IMR-90 (cell line): ENCODE measurements at regions not wholly inside any gene's neighbourhood (a gene's known extent, or its start where the extent isn't known, plus 50 kb on each side); places are given as distances from the start of the nearest gene placed in this dataset.

ENCODE experiments used
- ATAC-seq: fragments of 200-7000 bp; cut with Tn5 transposase; 2 replicates; pipeline ENCODE4 v1.9.1; 2020; ENCODE audit warnings: low read depth, mild to moderate bottlenecking, moderate library complexity
- BruUV-seq: library from RNA; stranded (reverse); fragments of 400-500 nt; replicated peaks from 2 replicates; lab custom pipeline; 2021; lab: Mats Ljungman, UMichigan
- CTCF ChIA-PET: fragments of 300-600 bp; formaldehyde crosslinking; extraction: SDS; loops from one replicate; lab custom pipeline; 2021; ENCODE audit warnings: antibody characterized with exemption; lab: Yijun Ruan, JAX
- POLR2A ChIA-PET: fragments of 300-600 bp; sonication (Branson Sonifier 250); formaldehyde crosslinking; loops from one replicate; lab custom pipeline; 2022; ENCODE audit warnings: antibody characterized with exemption; ENCODE audit not compliant: unreplicated experiment; lab: Charles Lee
- DNase-seq: peaks from one replicate; pipeline ENCODE4 v3.0.0; 2013
- H2AFZ ChIP-seq: replicated peaks from 2 replicates; pipeline ENCODE3; 2013; ENCODE audit warnings: low read length, mild to moderate bottlenecking; ENCODE audit not compliant: poor library complexity
- H2AK5ac ChIP-seq: 2 replicates; pipeline ENCODE4 v1.6.1; 2013; ENCODE audit warnings: low read depth, low read length, inconsistent platforms
- H2AK9ac ChIP-seq: replicated peaks from 2 replicates; pipeline ENCODE3; 2013; ENCODE audit warnings: mild to moderate bottlenecking, low read depth, low read length, moderate library complexity; ENCODE audit not compliant: poor library complexity
- H2BK120ac ChIP-seq: 2 replicates; pipeline ENCODE4 v1.6.1; 2013; ENCODE audit warnings: low read depth, low read length, inconsistent platforms
- H2BK15ac ChIP-seq: 3 replicates; pipeline ENCODE4 v1.6.1; 2013; ENCODE audit warnings: low read depth, low read length, inconsistent platforms
- H2BK20ac ChIP-seq: 2 replicates; pipeline ENCODE4 v1.6.1; 2013; ENCODE audit warnings: low read depth, mild to moderate bottlenecking, inconsistent platforms, low read length, moderate library complexity
- H2BK5ac ChIP-seq: 2 replicates; pipeline ENCODE4 v1.6.1; 2013; ENCODE audit warnings: mild to moderate bottlenecking, low read depth, low read length, inconsistent platforms; ENCODE audit not compliant: poor library complexity, severe bottlenecking
- H3K14ac ChIP-seq: replicated peaks from 2 replicates; pipeline ENCODE4 v1.6.1; 2013; ENCODE audit warnings: low read depth, low read length, inconsistent platforms
- H3K18ac ChIP-seq: 2 replicates; pipeline ENCODE4 v1.6.1; 2013; ENCODE audit warnings: low read depth, low read length, control low read depth
- H3K23ac ChIP-seq: 2 replicates; pipeline ENCODE4 v1.6.1; 2013; ENCODE audit warnings: low read depth, low read length, inconsistent platforms
- H3K27ac ChIP-seq: 2 replicates; pipeline ENCODE4 v1.5.1; 2013; ENCODE audit warnings: mild to moderate bottlenecking, control low read depth, low read length; ENCODE audit not compliant: insufficient read depth
- H3K27me3 ChIP-seq: 2 replicates; pipeline ENCODE4 v1.6.1; 2013; ENCODE audit warnings: low read length; ENCODE audit not compliant: control insufficient read depth, insufficient read depth
- H3K36me3 ChIP-seq: 2 replicates; pipeline ENCODE4 v1.6.1; 2013; ENCODE audit warnings: low read length, mixed read lengths; ENCODE audit not compliant: control insufficient read depth, insufficient read depth
- H3K4ac ChIP-seq: 2 replicates; pipeline ENCODE4 v1.6.1; 2013; ENCODE audit warnings: low read depth, low read length, inconsistent platforms
- H3K4me1 ChIP-seq: 2 replicates; pipeline ENCODE4 v1.6.1; 2013; ENCODE audit warnings: low read length, mixed read lengths; ENCODE audit not compliant: control insufficient read depth, insufficient read depth
- H3K4me2 ChIP-seq: 2 replicates; pipeline ENCODE4 v1.6.1; 2013; ENCODE audit warnings: low read depth, mild to moderate bottlenecking, control low read depth, low read length, moderate library complexity
- H3K4me3 ChIP-seq: 2 replicates; pipeline ENCODE4 v1.5.1; 2013; ENCODE audit warnings: low read depth, mild to moderate bottlenecking, control low read depth, low read length, moderate library complexity; ENCODE audit not compliant: insufficient read depth
- H3K56ac ChIP-seq: 2 replicates; pipeline ENCODE4 v1.6.1; 2013; ENCODE audit warnings: low read length, inconsistent platforms; ENCODE audit not compliant: insufficient read depth; ENCODE audit errors: extremely low read depth
- H3K79me1 ChIP-seq, 2 experiments: 2 replicates each; pipeline ENCODE4 v1.6.1; 2013; ENCODE audit warnings: low read length in 2 of 2, inconsistent platforms in 1 of 2, low read depth in 1 of 2
- H3K9ac ChIP-seq: 2 replicates; pipeline ENCODE4 v1.6.1; 2013; ENCODE audit warnings: low read depth, low read length, control low read depth
- H3K9me1 ChIP-seq: 2 replicates; pipeline ENCODE4 v1.6.1; 2013; ENCODE audit warnings: low read length, inconsistent platforms; ENCODE audit not compliant: insufficient read depth
- H3K9me3 ChIP-seq: 2 replicates; pipeline ENCODE4 v1.6.1; 2013; ENCODE audit warnings: low read length; ENCODE audit not compliant: control insufficient read depth, insufficient read depth
- H4K20me1 ChIP-seq: 2 replicates; pipeline ENCODE4 v1.6.1; 2013; ENCODE audit warnings: low read length, inconsistent platforms; ENCODE audit not compliant: insufficient read depth
- H4K5ac ChIP-seq: 2 replicates; pipeline ENCODE4 v1.6.1; 2013; ENCODE audit warnings: mild to moderate bottlenecking, low read depth, low read length, control low read depth
- H4K8ac ChIP-seq, 2 experiments: 2 replicates each; pipeline ENCODE4 v1.6.1; 2013; ENCODE audit warnings: low read depth in 2 of 2, low read length in 2 of 2, control low read depth in 1 of 2, inconsistent platforms in 1 of 2
- H4K91ac ChIP-seq: 2 replicates; pipeline ENCODE4 v1.6.1; 2013; ENCODE audit warnings: low read depth, low read length, inconsistent platforms; ENCODE audit not compliant: insufficient read depth
- BHLHE40 ChIP-seq: fragments of 150-350 bp; IDR thresholded peaks from 2 replicates; pipeline ENCODE4 v1.6.1; 2016; ENCODE audit warnings: mild to moderate bottlenecking, low read depth, low read length
- CEBPB ChIP-seq: IDR thresholded peaks from 2 replicates; pipeline ENCODE4 v1.6.1; 2012; ENCODE audit warnings: low read depth, low read length, improper control_type of control experiment
- CHD1 ChIP-seq: IDR thresholded peaks from 2 replicates; pipeline ENCODE4 v1.6.1; 2012; ENCODE audit warnings: low read depth, low read length, improper control_type of control experiment
- FOS ChIP-seq: fragments of 150-350 bp; IDR thresholded peaks from 2 replicates; pipeline ENCODE4 v1.6.1; 2016; ENCODE audit warnings: low read depth, low read length
- MAFK ChIP-seq: IDR thresholded peaks from 2 replicates; pipeline ENCODE4 v1.6.1; 2012; ENCODE audit warnings: low read depth, low read length, improper control_type of control experiment
- MXI1 ChIP-seq: IDR thresholded peaks from 2 replicates; pipeline ENCODE4 v1.6.1; 2012; ENCODE audit warnings: low read depth, mild to moderate bottlenecking, low read length, moderate library complexity, borderline replicate concordance
- NFE2L2 ChIP-seq: fragments of 150-350 bp; IDR thresholded peaks from 2 replicates; pipeline ENCODE4 v1.6.1; 2016; ENCODE audit warnings: low read depth, mild to moderate bottlenecking, low read length
- RAD21 ChIP-seq: IDR thresholded peaks from 2 replicates; pipeline ENCODE4 v1.6.1; 2012; ENCODE audit warnings: low read length, improper control_type of control experiment
- WGBS, 2 experiments: methylation state at CpG; one replicate each; pipeline versions ENCODE4 v1.1.5 to v1.1.7; 2013; ENCODE audit warnings: missing lambda C conversion rate in 2 of 2; ENCODE audit not compliant: insufficient read length in 1 of 2; ENCODE audit errors: extremely low coverage in 2 of 2; 5-methylcytosine and 5-hydroxymethylcytosine counted together
- dilution Hi-C: fragments of 300-500 bp; cut with HindIII; formaldehyde crosslinking; loops from one replicate; pipeline ENCODE4 v1.14.3; 2018; ENCODE audit warnings: low sequenced_read_pairs; ENCODE audit not compliant: unreplicated experiment
- in situ Hi-C: fragments of 300-500 bp; cut with MboI; formaldehyde crosslinking; loops from 3 replicates; pipeline ENCODE4 v1.14.3; 2019; ENCODE audit warnings: low sequenced_read_pairs, inconsistent platforms, mixed read lengths
- intact Hi-C: fragments of 100-400 bp; cut with micrococcal nuclease; formaldehyde crosslinking; loops from 2 replicates; pipeline ENCODE4 v1.10.0; 2022

- WGBS, 2 experiments, result 0% methylated on average over 1 of the region's 3 CpGs; no CpG with 5 or more reads in 1 of the 2 experiments
- Histone ChIP-seq H3K9ac (no peak overlapping the region), H3K14ac (no peak overlapping the region), H3K27ac (no peak overlapping the region), H2AFZ (no peak overlapping the region), H3K4ac (no peak overlapping the region), H4K91ac (no peak overlapping the region), H3K79me1 (no peaks in the 10 kb centered on the region), H3K18ac (no peak overlapping the region), H3K56ac (no peak overlapping the region), H2BK120ac (no peak overlapping the region), H2AK9ac (no peak overlapping the region), H2BK15ac (no peak overlapping the region), H3K23ac (no peak overlapping the region), H2AK5ac (no peak overlapping the region), H2BK5ac (no peak overlapping the region), H4K20me1 (no peaks in the 10 kb centered on the region), H3K36me3 (no peaks in the 10 kb centered on the region), H4K5ac (no peak overlapping the region), H3K4me3 (no peak overlapping the region), H3K9me3 (no peaks in the 10 kb centered on the region), H3K27me3 (peaks cover 2% of the 10 kb centered on the region; the same call in 1 of the 2 replicates), H3K9me1 (no peaks in the 10 kb centered on the region), H3K4me2 (no peak overlapping the region), H2BK20ac (no peak overlapping the region), H4K8ac (no peak overlapping the region), H3K4me1 (no peaks in the 10 kb centered on the region)
- no peak for DNase-seq
- no TSS peak for BruUV-seq
- dilution Hi-C loops, result no loop called here
- TF ChIP-seq CHD1, result no peak
- no peak for TF ChIP-seq MXI1
- TF ChIP-seq MAFK, result no peak
- no peak for TF ChIP-seq NFE2L2
- TF ChIP-seq RAD21, result no peak
- no peak for TF ChIP-seq CEBPB
- TF ChIP-seq BHLHE40, result no peak
- no peak for TF ChIP-seq FOS
- CTCF ChIA-PET, result no interaction called here
- POLR2A ChIA-PET, result no interaction called here
- intact Hi-C loops, result no loop called here
- ATAC-seq, result no peak
- in situ Hi-C loops, result no loop called here
Observed at GRCh38 chr17:79291391-79291790, 216.8 kb downstream of the ENGASE start.
